GM19463 (cell line): ENCODE measurements at regions not wholly inside any gene's neighbourhood (a gene's known extent, or its start where the extent isn't known, plus 50 kb on each side); places are given as distances from the start of the nearest gene placed in this dataset.
A peak's percentile ranks its signal among the peaks of the same experiment; 100 is the strongest.

ENCODE experiments used
- ATAC-seq: cut with Tn5 transposase; IDR thresholded peaks from one replicate; pipeline ENCODE4 v1.9.1; 2021; ENCODE audit warnings: mild to moderate bottlenecking, moderate library complexity; ENCODE audit not compliant: unreplicated experiment

- no peak for ATAC-seq
Measured at GRCh38 chr2:118351796-118352195, 263.5 kb downstream of the INSIG2 start.

DNA sequence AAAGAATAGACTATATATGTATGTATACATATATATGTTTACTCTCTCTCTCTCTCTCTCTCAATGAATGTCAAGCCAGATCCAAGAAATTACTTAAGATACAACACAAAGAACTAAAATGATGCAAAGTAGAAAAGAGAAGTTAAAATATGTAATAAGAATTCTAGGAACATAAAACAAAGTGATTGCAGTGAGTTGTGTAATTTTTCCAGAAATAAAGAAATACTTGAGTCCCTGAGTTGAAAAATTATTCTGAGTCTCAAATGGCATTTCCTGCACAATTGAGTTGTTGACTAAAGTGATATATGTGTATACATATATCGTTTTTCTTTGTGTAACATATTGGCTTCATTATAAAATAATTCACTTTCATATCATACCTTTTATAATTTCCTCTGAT is 262.4 kb downstream of the INSIG2 start:
- ATAC-seq = no peak

DNA sequence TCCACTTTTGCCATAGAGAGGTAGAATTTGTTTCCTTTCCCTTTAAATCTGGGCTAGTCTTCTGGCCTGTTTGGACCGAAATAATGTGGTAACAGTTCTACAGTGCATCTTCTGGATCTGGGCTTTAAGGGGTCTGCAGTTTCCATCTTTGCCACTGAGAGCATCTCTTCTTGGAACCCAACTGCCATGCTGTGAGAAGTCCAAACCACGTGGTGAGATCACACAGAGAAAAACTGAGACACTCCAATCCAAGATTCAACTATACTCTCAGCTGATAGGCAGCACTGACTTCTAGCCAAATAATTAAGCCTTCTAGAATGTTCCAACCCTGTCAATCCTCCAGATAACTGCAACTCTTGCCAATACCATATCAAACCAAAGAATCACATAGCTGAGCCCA is 261.1 kb downstream of the INSIG2 start:
- no peak for ATAC-seq

DNA sequence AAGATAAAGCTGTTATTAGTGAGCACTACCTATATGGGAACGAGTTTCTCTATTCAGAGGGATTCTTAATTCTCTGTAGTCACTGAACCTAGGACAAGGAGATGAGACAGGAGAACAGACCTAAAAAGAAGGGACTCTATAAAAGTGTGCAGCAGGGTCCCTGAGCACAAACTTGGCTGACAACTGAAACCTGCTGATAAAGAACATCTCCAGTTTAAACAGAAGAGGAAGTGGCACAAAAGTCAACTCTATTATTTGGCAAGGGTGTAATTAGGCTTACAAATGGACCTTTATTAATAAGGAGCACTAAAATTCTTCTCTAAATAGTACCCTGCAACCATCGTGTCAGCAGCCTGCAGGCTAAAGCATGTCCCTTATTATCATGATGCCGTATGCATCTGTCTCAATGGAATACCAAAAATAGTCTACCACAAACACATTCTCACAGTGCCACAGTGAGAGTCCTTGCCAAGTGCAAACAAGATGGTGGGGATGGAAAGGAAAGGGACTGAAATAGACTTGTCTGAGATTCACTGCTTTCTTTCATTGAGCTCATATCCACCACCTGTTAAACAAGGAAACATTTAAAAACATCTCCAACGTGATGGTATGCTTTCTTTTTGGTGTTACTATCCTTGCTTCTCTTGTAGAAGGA is 260.2 kb downstream of the INSIG2 start:
- no peak for ATAC-seq

DNA sequence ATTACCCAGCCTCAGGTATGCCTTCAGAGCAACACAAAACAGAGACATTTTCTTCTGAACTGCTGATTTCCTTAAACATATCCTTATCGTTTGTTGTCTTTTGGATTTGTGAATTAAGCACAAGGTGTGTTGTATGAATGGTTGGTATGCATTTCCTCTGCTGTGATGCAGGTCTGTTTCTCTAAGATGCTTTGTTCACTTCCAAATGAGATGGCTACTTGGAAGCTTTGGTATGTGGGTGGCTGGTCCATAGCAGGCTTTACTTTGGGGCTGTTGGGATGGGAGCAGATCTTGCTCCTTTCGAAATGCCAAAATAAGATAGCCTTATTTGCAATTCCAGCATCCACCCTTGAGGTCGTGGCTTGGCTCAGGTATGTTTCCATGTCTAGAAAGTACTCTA is 257.2 kb downstream of the INSIG2 start:
- no peak for ATAC-seq

- ATAC-seq = no peak
Measured at GRCh38 chr2:118340103-118340502, 251.8 kb downstream of the INSIG2 start.

DNA sequence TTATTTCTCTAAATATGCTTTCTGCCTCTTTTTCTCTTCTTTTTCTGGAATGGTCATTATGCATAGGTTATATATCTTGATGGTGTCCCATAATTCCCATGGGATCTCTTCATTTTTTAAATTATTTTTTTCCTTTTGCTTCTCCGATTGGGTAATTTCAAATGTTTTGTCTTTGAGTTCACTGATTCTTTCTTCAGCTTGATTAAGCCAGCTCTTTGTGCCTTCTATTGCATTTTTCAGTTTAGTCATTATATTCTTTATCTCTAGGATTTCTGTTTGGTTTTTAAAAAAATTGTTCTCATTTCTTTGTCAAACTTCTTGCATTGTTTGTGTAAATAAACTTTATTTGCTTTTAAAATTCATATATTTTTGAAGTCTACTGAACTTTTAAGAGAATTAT is 251.1 kb downstream of the INSIG2 start:
- ATAC-seq = no peak

DNA sequence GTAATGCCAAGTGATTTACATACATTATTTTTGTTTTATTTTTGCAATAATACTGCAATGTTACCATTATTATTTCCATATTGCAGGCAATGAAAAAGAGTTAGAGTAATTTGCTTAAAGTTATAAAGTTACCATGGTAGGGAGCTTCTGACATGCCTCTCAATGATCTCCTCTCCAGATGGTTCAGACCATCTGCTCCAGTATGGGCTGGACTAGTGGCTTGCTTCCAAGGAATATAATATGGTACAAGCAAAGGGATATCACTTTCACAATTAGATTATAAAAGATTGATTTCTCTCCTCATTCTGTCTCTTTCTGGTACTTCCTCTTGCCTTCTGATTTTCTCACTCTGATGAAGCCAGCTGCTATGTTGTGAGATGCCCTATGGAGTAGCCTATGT is 245.4 kb downstream of the INSIG2 start:
- no peak for ATAC-seq

DNA sequence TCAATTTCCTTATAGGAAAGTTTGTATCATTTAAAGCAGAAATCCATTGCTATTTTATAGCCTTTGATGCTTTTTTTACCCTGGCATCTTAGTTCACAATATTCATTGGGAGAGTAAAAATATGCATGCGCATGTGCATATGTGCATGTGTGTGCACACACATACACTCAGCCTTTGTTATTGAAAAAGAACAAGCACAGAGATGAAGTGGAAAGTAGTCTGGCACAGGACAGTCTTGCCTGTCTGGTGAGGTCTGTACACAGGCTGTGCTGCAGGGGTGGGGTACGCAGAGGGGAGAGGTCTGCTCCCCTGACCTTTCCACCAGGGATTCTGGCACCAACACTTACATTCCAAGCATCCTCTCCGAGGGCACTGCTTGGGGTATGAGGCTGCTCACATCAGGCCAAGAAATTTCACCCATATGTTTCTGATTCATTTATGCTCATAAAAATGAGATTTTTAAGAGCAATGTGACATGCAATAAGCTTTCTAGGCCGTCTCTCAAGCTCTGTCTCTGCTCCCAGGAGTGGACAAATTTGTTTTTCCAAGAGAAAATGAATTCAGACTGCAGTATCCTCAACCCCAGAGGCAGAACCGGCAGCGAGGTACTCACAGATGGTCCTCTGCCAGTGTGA is 237.2 kb downstream of the INSIG2 start:
- no peak for ATAC-seq

- ATAC-seq = no peak
Measured at GRCh38 chr2:118322406-118322805, 234.1 kb downstream of the INSIG2 start.

DNA sequence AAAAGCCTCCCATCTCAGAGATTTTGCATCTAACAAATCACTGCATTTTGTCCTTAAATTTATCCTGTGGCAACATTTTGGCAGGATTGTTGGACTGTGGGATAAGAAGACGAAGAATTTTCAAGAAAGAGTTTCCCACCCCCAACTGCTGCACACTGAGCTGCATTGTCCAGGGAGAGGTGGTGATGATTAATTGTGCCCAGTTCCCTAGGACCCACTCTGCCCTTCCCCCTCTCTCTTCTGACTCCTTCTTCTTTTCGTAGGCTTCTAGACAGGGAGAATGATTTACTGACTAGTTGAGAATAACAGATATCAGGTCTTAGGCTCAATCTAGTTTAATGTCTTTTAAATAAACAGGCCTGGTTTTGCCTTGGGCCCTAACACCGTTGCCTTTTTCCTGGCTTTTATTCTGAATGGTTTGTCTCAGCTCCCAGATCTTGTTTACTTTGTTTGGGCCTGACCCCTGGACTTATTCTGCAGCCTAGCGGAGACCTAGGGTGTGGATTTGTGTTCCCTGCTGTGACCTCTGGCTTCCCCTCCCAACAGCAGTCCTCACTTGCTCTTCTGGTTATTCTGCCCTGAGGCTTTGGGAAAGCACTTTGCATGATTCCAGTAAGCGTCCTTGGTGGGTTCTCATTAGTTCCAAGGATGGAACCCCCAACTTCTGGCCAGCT is 233.3 kb downstream of the INSIG2 start:
- ATAC-seq = no peak

GRCh38 chr2:118320658-118321057 is 232.4 kb downstream of the INSIG2 start:
- no peak for ATAC-seq

- no peak for ATAC-seq
Measured at GRCh38 chr2:118320196-118320595, 231.9 kb downstream of the INSIG2 start.

GRCh38 chr2:118319271-118319684 is 231.0 kb downstream of the INSIG2 start:
- no peak for ATAC-seq

- no peak for ATAC-seq
Measured at GRCh38 chr2:118315606-118316005, 227.3 kb downstream of the INSIG2 start.

- no peak for ATAC-seq
Measured at GRCh38 chr2:118312969-118313756, 224.9 kb downstream of the INSIG2 start.

DNA sequence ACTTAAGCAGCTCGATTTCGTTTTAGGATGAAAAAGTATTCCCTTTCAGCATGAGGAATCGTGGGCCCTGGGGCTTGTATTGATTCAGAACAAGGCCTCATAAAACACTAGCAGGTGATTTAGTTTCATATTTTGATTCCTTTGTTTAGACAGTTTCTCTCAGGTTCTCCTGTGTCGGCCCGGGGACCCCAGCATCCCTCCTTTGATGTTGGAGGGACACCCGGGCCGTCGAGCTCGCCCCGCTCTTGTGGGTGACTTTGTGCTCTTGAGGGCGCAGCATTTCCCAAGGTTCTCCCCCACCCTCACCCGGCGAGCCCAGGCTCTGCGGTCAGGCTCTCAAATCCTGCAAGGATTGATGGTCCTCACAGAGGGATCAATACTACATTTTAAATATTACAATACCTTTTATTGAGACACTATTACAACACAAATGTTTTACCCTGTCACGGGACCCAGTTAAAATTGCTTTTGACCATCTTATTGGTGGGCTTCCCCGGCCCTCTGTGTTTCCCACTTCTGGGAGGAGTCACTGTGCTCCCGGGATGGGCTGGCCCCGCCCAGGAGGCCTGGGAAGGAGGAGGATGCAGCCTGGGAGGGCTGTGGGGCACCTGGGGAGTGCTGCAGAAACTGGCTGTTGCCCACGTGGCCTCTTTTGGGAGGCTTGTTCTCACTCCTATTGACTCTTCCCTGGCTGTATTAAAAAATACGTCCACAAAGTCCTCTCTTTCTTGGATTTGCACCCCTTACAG is 222.6 kb downstream of the INSIG2 start:
- peak; percentile 13 for ATAC-seq

- peak; percentile 62 for ATAC-seq
Measured at GRCh38 chr2:118309946-118310680, 221.8 kb downstream of the INSIG2 start.

DNA sequence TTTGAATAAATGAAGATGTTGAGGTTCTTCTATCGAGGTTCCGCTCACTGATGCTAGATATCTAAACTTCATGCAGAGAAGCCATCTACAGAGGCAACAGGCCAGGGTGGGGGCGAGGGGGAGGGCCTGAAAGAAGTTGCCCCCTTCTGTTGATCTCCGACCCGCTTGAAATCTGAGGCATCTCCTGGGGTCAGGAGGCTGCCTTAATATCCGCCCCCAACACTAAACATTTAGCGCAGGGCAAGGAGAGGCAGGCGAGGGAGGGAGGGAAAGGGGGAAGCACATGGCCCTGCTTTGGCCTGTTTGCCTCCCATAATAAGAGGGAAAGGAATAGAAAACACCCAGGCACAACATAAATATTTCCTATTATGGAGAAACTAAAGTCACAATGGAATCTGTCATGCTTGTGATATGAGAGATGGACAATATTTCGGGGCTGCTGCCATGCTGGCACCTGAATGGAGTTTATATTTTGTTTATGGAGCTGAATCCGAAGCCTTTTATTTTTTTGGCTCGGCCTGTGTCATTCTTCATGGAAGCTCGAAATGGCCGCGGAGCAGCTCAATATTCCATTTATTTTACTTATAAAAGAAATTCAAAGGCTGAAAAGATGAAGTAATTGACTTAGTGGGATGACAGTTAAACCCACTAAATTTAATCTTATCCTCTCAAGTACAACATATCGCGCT is 221.1 kb downstream of the INSIG2 start:
- ATAC-seq = no peak

DNA sequence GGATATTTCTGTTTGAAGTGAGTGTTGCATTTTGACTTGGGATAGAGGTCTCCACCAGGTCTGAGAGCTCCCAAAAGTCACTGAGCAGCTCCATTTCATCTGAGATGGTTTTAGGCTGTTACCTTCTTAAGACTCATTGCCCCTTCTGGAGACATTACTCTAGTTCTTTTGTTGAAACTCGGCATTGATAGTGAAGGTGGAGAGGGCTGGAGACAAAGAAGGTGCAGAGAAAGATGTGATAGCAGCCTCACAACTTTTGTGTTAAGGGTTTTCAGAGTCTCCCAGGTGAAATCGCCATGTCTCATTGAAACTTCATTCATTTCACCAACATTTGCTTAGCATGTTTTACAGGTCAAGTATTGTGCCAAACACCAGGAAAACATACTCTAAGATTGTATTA is 219.6 kb downstream of the INSIG2 start:
- no peak for ATAC-seq
